ENCODE measurements at regions not wholly inside any gene's neighbourhood (a gene's known extent, or its start where the extent isn't known, plus 50 kb on each side); places are given as distances from the start of the nearest gene placed in this dataset.

DNA sequence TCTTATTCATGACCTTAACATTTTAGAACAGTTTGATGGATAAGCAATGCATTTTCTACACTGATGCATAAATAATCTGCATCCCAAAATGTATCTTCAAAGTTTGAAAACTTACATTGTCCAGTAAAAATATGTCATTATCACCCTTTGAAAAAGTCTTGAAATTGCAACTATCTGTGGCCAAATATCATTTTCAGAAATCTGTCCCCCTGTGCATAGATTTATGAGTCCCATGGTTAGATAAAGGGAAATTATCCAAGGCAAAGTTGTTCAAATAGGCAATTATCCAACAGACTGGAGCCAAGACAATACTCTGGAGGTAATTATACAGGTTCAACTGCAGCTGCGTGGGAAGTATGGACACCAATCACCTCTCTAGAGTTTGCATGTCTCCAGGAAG is 182.5 kb upstream of the INTU start:
- TF ChIP-seq PHF8 (CRISPR knock-in tag; IDR thresholded peaks at IDR 0.05) (no peak), THYN1 (CRISPR knock-in tag; IDR thresholded peaks at IDR 0.05; ENCODE audit: borderline replicate concordance, low read depth) (no peak), ZNF644 (CRISPR knock-in tag; IDR thresholded peaks at IDR 0.05; ENCODE audit: low read depth) (no peak), EP300 (IDR thresholded peaks at IDR 0.05; ENCODE audit: low read depth in 2 of 2, low read length in 2 of 2) (no peak), EP300 (CRISPR knock-in tag; IDR thresholded peaks at IDR 0.05; ENCODE audit: borderline replicate concordance) (no peak), ONECUT2 (CRISPR knock-in tag; IDR thresholded peaks at IDR 0.05) (no peak), FOXA1 (IDR thresholded peaks at IDR 0.05) (no peak), FOXA1 (CRISPR knock-in tag; IDR thresholded peaks at IDR 0.05) (no peak), ERF (CRISPR knock-in tag; IDR thresholded peaks at IDR 0.05) (no peak)
- TF ChIP-seq, protein P1, sequence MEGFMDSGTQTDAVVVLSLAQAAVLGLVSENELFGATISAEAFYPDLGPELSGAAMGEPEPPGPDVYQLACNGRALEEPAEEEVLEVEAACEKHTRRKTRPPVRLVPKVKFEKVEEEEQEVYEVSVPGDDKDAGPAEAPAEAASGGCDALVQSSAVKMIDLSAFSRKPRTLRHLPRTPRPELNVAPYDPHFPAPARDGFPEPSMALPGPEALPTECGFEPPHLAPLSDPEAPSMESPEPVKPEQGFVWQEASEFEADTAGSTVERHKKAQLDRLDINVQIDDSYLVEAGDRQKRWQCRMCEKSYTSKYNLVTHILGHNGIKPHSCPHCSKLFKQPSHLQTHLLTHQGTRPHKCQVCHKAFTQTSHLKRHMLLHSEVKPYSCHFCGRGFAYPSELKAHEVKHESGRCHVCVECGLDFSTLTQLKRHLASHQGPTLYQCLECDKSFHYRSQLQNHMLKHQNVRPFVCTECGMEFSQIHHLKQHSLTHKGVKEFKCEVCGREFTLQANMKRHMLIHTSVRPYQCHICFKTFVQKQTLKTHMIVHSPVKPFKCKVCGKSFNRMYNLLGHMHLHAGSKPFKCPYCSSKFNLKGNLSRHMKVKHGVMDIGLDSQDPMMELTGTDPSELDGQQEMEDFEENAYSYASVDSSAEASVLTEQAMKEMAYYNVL (CRISPR knock-in tag; IDR thresholded peaks at IDR 0.05; ENCODE audit: borderline replicate concordance) = no peak
- TF ChIP-seq, protein P2, sequence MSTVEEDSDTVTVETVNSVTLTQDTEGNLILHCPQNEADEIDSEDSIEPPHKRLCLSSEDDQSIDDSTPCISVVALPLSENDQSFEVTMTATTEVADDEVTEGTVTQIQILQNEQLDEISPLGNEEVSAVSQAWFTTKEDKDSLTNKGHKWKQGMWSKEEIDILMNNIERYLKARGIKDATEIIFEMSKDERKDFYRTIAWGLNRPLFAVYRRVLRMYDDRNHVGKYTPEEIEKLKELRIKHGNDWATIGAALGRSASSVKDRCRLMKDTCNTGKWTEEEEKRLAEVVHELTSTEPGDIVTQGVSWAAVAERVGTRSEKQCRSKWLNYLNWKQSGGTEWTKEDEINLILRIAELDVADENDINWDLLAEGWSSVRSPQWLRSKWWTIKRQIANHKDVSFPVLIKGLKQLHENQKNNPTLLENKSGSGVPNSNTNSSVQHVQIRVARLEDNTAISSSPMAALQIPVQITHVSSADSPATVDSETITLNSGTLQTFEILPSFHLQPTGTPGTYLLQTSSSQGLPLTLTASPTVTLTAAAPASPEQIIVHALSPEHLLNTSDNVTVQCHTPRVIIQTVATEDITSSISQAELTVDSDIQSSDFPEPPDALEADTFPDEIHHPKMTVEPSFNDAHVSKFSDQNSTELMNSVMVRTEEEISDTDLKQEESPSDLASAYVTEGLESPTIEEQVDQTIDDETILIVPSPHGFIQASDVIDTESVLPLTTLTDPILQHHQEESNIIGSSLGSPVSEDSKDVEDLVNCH (CRISPR knock-in tag; IDR thresholded peaks at IDR 0.05) = no peak
